Ishikawa (cell line): ENCODE measurements at regions not wholly inside any gene's neighbourhood (a gene's known extent, or its start where the extent isn't known, plus 50 kb on each side); places are given as distances from the start of the nearest gene placed in this dataset.
A peak's percentile ranks its signal among the peaks of the same experiment; 100 is the strongest.

ENCODE experiments used
- CEBPB ChIP-seq: IDR thresholded peaks from 2 replicates; pipeline ENCODE4 v1.6.1; 2012
- CREB1 ChIP-seq: IDR thresholded peaks from 2 replicates; pipeline ENCODE4 v1.6.1; 2012; ENCODE audit warnings: low read depth
- EGR1 ChIP-seq: IDR thresholded peaks from 2 replicates; pipeline ENCODE4 v1.6.1; 2012
- EP300 ChIP-seq: IDR thresholded peaks from 2 replicates; pipeline ENCODE4 v1.6.1; 2012; ENCODE audit warnings: borderline replicate concordance
- FOXM1 ChIP-seq: IDR thresholded peaks from 2 replicates; pipeline ENCODE4 v1.6.1; 2012; ENCODE audit warnings: low read depth, borderline replicate concordance
- MAX ChIP-seq: IDR thresholded peaks from 2 replicates; pipeline ENCODE4 v1.6.1; 2012
- NFIC ChIP-seq: IDR thresholded peaks from 2 replicates; pipeline ENCODE4 v1.6.1; 2012
- RAD21 ChIP-seq: IDR thresholded peaks from 2 replicates; pipeline ENCODE4 v1.6.1; 2012; ENCODE audit warnings: low read depth
- REST ChIP-seq: IDR thresholded peaks from 2 replicates; pipeline ENCODE4 v1.6.1; 2012; ENCODE audit warnings: low read depth, mild to moderate bottlenecking
- TAF1 ChIP-seq: IDR thresholded peaks from 2 replicates; pipeline ENCODE4 v1.6.1; 2012; ENCODE audit warnings: low read depth, mild to moderate bottlenecking
- TCF12 ChIP-seq: IDR thresholded peaks from 2 replicates; pipeline ENCODE4 v1.6.1; 2012; ENCODE audit warnings: low read depth
- TEAD4 ChIP-seq: IDR thresholded peaks from 2 replicates; pipeline ENCODE4 v1.6.1; 2012
- USF1 ChIP-seq: IDR thresholded peaks from 2 replicates; pipeline ENCODE4 v1.6.1; 2012
- YY1 ChIP-seq: IDR thresholded peaks from 2 replicates; pipeline ENCODE4 v1.6.1; 2012; ENCODE audit warnings: low read depth
- ZBTB7A ChIP-seq: IDR thresholded peaks from 2 replicates; pipeline ENCODE4 v1.6.1; 2012; ENCODE audit warnings: low read depth

- TF ChIP-seq REST (no peak), MAX (no peak)
Measured at GRCh38 chr6:44038543-44039065, 88.6 kb downstream of the MRPL14 start.

GRCh38 chr6:44037847-44038542, 89.3 kb downstream of the MRPL14 start:
- no peak for TF ChIP-seq FOXM1
- no peak for TF ChIP-seq USF1
- no peak for TF ChIP-seq CEBPB
- TF ChIP-seq NFIC, result no peak
- no peak for TF ChIP-seq RAD21
- no peak for TF ChIP-seq MAX
- no peak for TF ChIP-seq ZBTB7A
- no peak for TF ChIP-seq TAF1
- TF ChIP-seq YY1, result no peak
- no peak for TF ChIP-seq EP300
- TF ChIP-seq REST, result no peak
- no peak for TF ChIP-seq TEAD4
- TF ChIP-seq CREB1, result no peak
- TF ChIP-seq EGR1, result no peak

- TF ChIP-seq REST (no peak), CEBPB (peak; percentile 12; the same call in 1 of the 2 replicates)
Measured at GRCh38 chr6:44036699-44037101, 90.6 kb downstream of the MRPL14 start.

- TF ChIP-seq EP300, result no peak
- TF ChIP-seq USF1, result no peak
- no peak for TF ChIP-seq RAD21
- no peak for TF ChIP-seq NFIC
- TF ChIP-seq EGR1, result no peak
- TF ChIP-seq YY1, result no peak
- TF ChIP-seq MAX, result no peak
- TF ChIP-seq TCF12, result no peak
- no peak for TF ChIP-seq CREB1
Measured at GRCh38 chr6:44036196-44036595, 91.1 kb downstream of the MRPL14 start.

GRCh38 chr6:44035621-44036020, 91.6 kb downstream of the MRPL14 start:
- TF ChIP-seq CEBPB (no peak), ZBTB7A (no peak), RAD21 (no peak), MAX (no peak), TAF1 (no peak), EGR1 (no peak), EP300 (no peak), TEAD4 (no peak), USF1 (no peak), YY1 (no peak), REST (no peak), NFIC (no peak)
